GM21717 (cell line): ENCODE measurements at regions not wholly inside any gene's neighbourhood (a gene's known extent, or its start where the extent isn't known, plus 50 kb on each side); places are given as distances from the start of the nearest gene placed in this dataset.
"Not testable (repeated sequence)": the region's sequence is repeated elsewhere in the genome, so short reads cannot be mapped to it uniquely, and the experiment has no call there.

ENCODE experiments used
- ATAC-seq: cut with Tn5 transposase; IDR thresholded peaks from one replicate; pipeline ENCODE4 v1.9.1; 2021; ENCODE audit warnings: mild to moderate bottlenecking, moderate library complexity; ENCODE audit not compliant: unreplicated experiment

DNA sequence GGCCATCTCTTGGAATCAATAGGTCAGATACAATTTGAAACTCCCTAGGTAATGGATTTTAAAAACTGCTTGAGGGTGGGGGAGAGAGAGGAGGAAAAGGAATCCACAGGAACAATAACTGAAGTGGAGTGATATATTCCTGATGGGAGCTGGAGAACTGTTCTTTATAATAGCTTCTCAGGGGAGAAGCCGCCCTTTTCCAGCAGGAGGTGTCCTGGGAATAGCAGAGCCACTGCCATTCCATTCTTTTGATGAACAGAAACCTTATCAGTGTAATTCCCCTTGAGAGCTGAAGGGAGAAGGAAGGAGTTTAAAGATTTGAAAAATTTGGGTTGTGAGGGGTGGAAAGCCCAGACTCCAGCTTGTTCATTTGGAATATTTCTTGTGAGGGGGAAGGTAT lies 504.9 kb upstream of the DPH6 start:
- no peak for ATAC-seq

DNA sequence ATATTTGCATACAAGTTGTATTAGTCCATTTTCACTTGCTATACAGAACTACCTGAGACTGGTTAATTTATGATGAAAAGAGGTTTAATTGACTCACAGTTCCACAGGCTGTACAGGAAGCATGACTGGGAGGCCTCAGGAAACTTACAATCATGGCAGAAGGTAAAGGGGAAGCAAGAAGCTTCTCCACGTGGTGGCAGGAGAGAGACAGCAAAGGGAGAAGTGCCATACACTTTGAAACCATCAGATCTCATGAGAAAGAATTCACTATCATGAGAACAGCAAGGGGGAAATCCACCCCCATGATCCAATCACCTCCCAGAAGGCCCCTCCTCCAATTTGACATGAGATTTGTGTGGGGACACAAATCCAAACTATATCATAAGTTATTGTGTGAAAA lies 506.7 kb upstream of the DPH6 start:
- ATAC-seq = not testable (repeated sequence)

- ATAC-seq = no peak
Observed at GRCh38 chr15:36053746-36054145, 507.8 kb upstream of the DPH6 start.

DNA sequence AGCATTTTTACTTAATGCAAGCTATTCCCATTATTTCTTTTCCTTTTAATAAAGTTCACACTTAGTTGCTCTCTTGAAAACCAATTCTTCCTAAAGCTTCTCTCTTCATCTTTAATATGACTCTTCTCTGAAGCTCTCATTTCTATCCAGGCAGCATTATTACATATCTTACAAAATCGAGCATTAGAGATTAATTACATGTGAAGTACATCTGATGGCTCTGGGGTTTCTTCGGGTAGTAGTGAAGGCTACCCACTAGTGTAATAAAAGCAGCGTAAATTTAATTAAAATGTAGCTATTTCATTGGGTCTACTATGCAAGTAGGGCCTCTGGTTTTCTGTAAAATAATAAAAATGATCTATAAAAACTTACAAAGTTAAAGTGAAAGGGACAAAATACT lies 513.6 kb upstream of the DPH6 start:
- no peak for ATAC-seq

- ATAC-seq = no peak
Observed at GRCh38 chr15:36062357-36062756, 516.4 kb upstream of the DPH6 start.

- no peak for ATAC-seq
Observed at GRCh38 chr15:36066757-36067156, 512.7 kb upstream of the CDIN1 start.

GRCh38 chr15:36067483-36068274 lies 511.7 kb upstream of the CDIN1 start:
- ATAC-seq = no peak

DNA sequence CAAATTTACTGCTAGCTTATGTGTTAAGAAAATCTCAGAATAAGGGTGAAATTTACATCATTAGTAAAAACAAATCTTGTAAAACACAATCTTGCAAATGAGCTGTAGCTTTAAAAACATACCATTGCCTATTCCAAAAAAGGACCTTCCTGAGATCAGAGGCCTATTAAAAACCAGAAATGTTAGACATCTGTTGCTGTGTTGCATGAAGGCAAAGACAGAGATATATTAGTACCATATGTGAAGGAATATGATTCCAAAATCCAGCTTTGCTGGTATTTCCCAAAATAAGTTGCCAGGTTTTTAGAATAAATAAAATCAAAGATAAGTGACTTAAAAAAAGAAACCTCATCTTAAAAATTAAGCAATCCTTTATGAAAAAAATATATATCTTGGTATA lies 504.1 kb upstream of the CDIN1 start:
- ATAC-seq = no peak

GRCh38 chr15:36079021-36079420 lies 500.4 kb upstream of the CDIN1 start:
- ATAC-seq = no peak

- no peak for ATAC-seq
Observed at GRCh38 chr15:36080759-36081158, 498.7 kb upstream of the CDIN1 start.

DNA sequence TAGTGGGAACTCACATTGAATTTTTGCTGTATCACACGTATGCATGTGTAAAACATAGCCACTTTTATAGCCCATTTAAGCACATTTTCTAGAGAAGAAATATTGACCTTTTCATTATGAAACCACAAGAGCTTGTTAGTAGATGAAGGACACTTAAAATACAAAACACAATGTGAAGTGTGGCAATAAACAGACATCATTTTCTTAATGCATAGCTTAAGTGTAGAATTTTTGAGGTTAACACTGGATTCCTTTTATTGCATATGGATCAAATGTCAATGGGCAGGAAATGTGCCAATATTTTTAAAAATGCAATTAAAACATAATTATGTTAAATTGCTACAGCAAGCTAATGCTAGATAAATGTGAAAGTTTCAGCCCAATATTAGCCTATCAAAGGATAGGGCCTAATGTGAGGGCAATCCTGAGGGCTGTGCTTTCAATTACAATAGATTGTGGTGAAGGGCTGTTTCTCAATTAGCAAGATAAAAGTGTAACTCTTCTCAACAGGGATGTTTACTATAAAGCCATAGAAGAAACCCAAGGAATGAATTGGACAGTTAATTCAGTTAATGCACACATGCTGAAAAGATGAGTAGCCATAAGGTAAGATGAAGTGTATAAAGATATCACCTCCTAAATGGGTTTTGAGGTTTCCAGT lies 489.0 kb upstream of the CDIN1 start:
- no peak for ATAC-seq

GRCh38 chr15:36106640-36107335 lies 472.6 kb upstream of the CDIN1 start:
- ATAC-seq = no peak

DNA sequence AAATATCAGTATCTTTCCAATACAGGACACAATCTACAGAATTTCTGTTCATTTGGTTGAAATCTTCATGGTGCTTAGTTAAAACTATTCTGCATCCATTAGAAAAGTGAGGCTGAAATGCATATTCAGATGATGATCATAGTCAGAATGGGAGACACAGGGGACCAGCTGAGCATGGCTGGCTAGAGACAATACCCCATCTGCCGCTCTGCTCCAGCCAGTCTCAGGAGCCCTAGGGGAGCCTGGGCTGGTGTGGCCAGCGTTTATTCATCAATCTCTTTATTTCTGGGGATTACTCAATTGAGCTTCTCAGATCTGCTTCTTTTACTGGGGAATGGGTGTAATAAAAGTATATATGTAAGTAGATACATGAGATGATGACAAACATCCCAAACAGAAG lies 470.9 kb upstream of the CDIN1 start:
- no peak for ATAC-seq

DNA sequence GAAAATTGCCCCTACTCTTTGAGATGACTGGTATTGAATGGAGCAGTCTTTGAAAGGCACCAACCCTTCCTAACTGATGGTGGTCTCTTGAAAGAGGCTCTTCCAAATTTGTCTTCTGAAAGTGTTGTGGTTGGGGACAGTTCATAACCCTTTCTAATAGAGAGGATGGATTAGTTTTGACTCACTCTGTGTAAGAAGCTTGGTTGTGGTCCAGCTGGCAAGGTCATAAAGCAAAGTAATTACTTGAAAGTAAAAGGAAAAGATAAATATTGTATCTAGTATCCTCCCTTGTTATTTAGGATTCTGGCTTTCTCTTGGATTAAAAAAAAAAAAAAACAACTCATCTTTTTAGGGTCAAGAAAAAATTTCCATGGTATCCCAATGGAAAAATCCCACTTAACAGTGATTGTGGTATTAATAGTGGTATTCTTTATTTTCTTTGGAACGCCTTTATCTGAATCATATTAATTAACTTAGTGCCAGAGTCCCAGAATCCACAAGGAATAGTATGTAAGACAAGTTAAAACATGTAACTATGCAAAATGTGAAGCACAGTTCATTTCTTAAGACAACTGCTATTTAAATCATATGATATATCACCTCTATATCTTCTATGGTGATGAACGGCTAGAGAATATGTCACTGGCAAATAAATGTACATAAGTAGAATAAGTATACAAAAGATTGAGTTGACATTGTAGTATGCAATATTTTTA lies 469.3 kb upstream of the CDIN1 start:
- ATAC-seq = no peak

DNA sequence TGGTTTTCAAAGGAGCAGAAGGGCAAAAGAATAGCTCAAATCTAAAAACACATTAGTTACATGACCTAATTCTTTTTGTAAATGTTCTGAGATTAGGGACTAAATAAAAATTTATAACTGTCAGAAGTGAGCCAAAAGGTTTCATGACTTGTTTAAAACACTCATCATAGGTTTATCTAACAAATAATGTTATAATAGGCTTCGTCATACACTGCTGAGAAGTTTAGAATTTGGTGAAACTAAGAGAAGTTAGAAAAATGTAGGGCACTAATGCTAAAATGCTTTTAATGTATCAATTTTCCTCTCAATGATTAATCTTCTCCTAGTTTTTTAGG lies 468.8 kb upstream of the CDIN1 start:
- no peak for ATAC-seq

GRCh38 chr15:36117296-36117787 lies 462.1 kb upstream of the CDIN1 start:
- ATAC-seq = no peak

- no peak for ATAC-seq
Observed at GRCh38 chr15:36126194-36126593, 453.2 kb upstream of the CDIN1 start.

DNA sequence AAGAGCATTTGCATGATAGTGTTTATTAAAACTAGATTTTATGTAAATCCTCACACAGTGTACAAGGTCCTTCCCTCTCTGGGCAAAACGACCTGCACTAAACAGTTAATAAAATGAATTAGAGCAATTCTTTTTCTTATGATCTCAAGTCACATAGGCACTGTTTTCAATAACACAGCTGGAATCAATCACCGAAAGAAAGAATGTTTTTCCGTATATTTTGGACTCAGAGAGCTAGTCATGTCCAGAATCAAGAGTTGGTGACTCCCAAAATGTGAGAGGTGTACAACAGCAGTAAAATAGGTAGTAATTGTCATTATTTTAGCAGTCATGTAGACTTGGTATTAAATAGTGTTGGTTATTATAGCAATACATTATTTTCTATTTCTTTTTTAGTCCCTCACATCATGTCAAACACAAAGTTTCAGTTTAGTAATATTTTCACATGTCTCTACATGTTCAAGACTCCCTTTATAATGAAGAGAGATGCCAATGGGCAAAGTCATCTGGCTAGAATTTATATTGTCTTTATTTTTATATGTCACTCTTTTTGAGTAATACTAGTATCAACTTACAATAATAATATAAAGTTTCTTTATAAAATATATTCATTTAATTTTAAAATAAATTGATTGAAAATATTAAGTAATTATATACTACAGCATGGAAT lies 448.6 kb upstream of the CDIN1 start:
- no peak for ATAC-seq

DNA sequence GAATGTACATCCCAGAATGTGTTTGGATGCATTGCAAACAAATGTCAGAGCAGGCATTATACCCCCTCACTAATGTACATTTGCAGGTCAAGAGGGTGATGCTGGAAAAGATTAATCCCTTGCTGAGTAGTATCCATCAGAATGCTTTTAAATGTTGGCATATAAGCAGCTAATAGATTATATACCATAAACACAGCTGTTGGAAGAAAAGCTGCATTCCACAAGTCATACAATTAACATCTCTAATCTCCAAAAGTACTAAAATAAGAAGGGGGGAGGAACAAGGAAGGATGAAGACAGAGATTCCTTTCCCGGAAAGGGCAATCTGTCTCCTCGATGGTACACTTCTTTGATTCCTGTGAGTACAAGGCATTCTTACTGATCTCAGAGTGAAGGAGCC lies 445.7 kb upstream of the CDIN1 start:
- ATAC-seq = no peak

DNA sequence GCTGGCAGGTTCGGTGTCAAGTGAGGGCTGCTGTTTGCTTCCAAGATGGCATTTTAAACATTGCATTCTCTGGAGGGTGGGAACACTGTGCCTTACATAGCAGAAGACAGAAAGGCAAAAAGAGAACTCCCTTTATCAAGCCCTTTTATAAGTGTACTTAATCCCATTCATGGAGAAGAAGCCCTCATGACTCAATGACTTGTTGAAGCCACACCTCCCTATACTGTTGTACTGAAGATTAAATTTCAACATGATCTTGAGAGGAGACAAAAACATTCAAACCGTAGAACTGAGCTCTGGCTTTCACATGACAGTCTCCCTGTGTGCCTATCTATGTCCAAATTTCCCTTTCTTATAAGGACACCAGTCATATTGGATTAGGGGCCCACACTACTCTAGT lies 443.4 kb upstream of the CDIN1 start:
- ATAC-seq = no peak

GRCh38 chr15:36152936-36153335 lies 426.5 kb upstream of the CDIN1 start:
- ATAC-seq = no peak
